Right atrium auricular region (tissue), 2 donors: ENCODE measurements at regions not wholly inside any gene's neighbourhood (a gene's known extent, or its start where the extent isn't known, plus 50 kb on each side); places are given as distances from the start of the nearest gene placed in this dataset.

Source experiments
- DNase-seq: peaks from one replicate; pipeline ENCODE4 v3.0.0-alpha.2; 2019; ENCODE audit warnings: low spot score
- H3K27ac ChIP-seq, 2 donors: fragments of 200-600 bp; sonication (generic); 1 replicate in 1 of 2; 2 replicates in 1 of 2; pipeline ENCODE4 v1.5.1; 2016 to 2019
- H3K27me3 ChIP-seq, 2 donors: fragments of 200-600 bp; sonication (generic); one replicate each; pipeline versions ENCODE4 v1.5.1 to v1.6.0; 2017 to 2019
- H3K36me3 ChIP-seq: fragments of 200-600 bp; sonication (generic); one replicate; pipeline ENCODE4 v1.5.1; 2016
- H3K4me1 ChIP-seq, 2 donors: fragments of 200-600 bp; sonication (generic); one replicate each; pipeline versions ENCODE4 v1.5.1 to v1.6.0; 2017 to 2019
- H3K4me3 ChIP-seq, 2 donors: fragments of 200-600 bp; sonication (generic); 1 replicate in 1 of 2; 2 replicates in 1 of 2; pipeline ENCODE4 v1.5.1; 2017 to 2019; ENCODE audit warnings: mild to moderate bottlenecking in 1 of 2, moderate library complexity in 1 of 2
- H3K9me3 ChIP-seq, 2 donors: fragments of 200-600 bp; sonication (generic); one replicate each; pipeline ENCODE4 v1.5.1; 2019
- TF ChIP-seq, protein P1 (sequence below), 2 donors: fragments of 200-600 bp; sonication (generic); IDR thresholded peaks; one replicate each; pipeline ENCODE4 v1.5.1; 2019; ENCODE audit warnings: antibody characterized with exemption in 2 of 2

DNA sequence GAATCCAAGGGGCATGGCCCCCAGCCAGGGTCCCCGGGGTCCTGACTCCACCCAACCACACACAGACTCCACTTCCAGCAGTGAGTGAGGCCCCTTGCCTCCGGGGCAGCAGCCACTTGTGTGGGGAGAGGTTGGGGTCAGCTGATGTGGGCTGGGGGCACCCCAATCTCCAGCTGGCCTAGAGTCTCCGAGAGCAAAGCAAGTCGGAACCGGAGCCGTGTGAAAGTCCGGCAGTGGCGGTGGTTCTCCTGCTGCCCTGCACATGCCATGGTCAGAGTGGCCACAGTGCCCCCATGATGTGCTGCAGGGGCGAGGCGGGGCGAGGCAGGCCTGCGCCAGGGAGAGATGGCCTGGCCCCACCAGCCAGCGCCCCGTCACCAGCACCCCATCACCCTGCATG is 74.6 kb downstream of the PDGFA start:
- Histone ChIP-seq H3K27ac (no peak overlapping the region), H3K27me3 (no peaks in the 10 kb centered on the region), H3K4me3 (no peak overlapping the region), H3K36me3 (no peaks in the 10 kb centered on the region), H3K9me3 (no peaks in the 10 kb centered on the region), H3K4me1 (no peaks in the 10 kb centered on the region)
- no peak for DNase-seq
- TF ChIP-seq, protein P1, sequence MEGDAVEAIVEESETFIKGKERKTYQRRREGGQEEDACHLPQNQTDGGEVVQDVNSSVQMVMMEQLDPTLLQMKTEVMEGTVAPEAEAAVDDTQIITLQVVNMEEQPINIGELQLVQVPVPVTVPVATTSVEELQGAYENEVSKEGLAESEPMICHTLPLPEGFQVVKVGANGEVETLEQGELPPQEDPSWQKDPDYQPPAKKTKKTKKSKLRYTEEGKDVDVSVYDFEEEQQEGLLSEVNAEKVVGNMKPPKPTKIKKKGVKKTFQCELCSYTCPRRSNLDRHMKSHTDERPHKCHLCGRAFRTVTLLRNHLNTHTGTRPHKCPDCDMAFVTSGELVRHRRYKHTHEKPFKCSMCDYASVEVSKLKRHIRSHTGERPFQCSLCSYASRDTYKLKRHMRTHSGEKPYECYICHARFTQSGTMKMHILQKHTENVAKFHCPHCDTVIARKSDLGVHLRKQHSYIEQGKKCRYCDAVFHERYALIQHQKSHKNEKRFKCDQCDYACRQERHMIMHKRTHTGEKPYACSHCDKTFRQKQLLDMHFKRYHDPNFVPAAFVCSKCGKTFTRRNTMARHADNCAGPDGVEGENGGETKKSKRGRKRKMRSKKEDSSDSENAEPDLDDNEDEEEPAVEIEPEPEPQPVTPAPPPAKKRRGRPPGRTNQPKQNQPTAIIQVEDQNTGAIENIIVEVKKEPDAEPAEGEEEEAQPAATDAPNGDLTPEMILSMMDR (IDR thresholded peaks at IDR 0.05): no peak

DNA sequence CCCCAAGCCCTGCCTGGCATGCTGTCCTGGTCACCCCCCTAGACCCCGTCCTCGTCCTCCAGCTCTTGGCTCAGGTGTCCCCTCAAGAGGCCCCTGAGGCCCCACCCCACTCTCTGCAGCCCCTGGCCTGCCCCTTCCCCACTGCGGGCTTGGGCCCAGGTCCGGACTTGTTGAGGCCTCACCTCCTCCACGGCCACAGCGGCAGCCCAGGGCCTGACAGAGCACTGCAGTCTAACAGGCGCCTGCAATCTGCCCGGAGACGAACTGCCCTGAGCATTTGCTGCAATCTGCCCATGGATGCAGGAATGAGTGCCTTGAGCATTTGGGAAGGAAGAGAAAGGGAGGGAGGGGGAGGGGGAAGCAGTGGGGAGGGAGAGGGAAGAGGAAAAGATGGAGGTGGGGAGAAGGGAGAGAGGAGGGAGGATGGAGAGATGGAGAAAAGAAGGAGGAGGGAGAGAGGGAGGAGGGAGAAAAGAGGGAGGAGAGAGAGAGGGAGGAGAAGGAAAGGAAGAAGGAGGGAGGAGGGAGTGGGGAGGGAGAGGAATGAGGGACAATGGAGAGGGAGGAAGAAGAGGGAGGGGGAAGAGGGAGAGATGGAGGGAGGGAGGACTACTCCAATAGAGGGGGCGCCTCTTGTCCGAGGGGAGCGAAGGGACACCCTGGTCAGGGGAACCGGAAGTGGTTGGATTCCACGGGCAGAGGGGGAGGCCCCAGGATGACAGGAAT is 73.9 kb downstream of the PDGFA start:
- H3K4me1 ChIP-seq: no peaks in the 10 kb centered on the region
- no peaks in the 10 kb centered on the region for H3K36me3 ChIP-seq
- H3K27me3 ChIP-seq: no peaks in the 10 kb centered on the region
- no peak for DNase-seq
- no peaks in the 10 kb centered on the region for H3K9me3 ChIP-seq
- TF ChIP-seq, protein P1 (IDR thresholded peaks at IDR 0.05): no peak
- H3K4me3 ChIP-seq: no peak overlapping the region
- H3K27ac ChIP-seq: no peak overlapping the region

- no peaks in the 10 kb centered on the region for H3K4me1 ChIP-seq
- no peak overlapping the region for H3K27ac ChIP-seq
- DNase-seq: no peak
- H3K9me3 ChIP-seq: no peaks in the 10 kb centered on the region
- TF ChIP-seq, protein P1 (IDR thresholded peaks at IDR 0.05): no peak
- H3K27me3 ChIP-seq: no peaks in the 10 kb centered on the region
- no peak overlapping the region for H3K4me3 ChIP-seq
- no peaks in the 10 kb centered on the region for H3K36me3 ChIP-seq
These were observed 73.2 kb downstream of the PDGFA start for GRCh38 chr7:446289-446935.
